ENCODE measurements at regions not wholly inside any gene's neighbourhood (a gene's known extent, or its start where the extent isn't known, plus 50 kb on each side); places are given as distances from the start of the nearest gene placed in this dataset.

GRCh38 chr5:59976342-59976741 is 82.8 kb upstream of the PDE4D start:
- Mint-ChIP-seq H3K4me1 (no peaks in the 10 kb centered on the region), H3K27me3 (ENCODE audit: low read depth, poor library complexity) (peaks cover 5% of the 10 kb centered on the region)

GRCh38 chr5:59972043-59972442 is 78.5 kb upstream of the PDE4D start:
- Mint-ChIP-seq H3K4me3 (no peak overlapping the region), H3K27me3 (ENCODE audit: low read depth, poor library complexity) (no peaks in the 10 kb centered on the region), H3K36me3 (ENCODE audit: low read depth) (no peaks in the 10 kb centered on the region), H3K4me1 (no peaks in the 10 kb centered on the region), H3K9me3 (no peaks in the 10 kb centered on the region), H3K27ac (no peak overlapping the region)
- TF ChIP-seq CTCF (IDR thresholded peaks at IDR 0.05), result no peak
- no peak for DNase-seq

More at GRCh38 chr5:59976342-59976741, 82.8 kb upstream of the PDE4D start:
- no peak for DNase-seq
- no peak for TF ChIP-seq CTCF (IDR thresholded peaks at IDR 0.05)
- H3K36me3 Mint-ChIP-seq (ENCODE audit: low read depth), result no peaks in the 10 kb centered on the region
- no peak overlapping the region for H3K27ac Mint-ChIP-seq
- no peak overlapping the region for H3K4me3 Mint-ChIP-seq
- no peaks in the 10 kb centered on the region for H3K9me3 Mint-ChIP-seq

- H3K27me3 Mint-ChIP-seq (ENCODE audit: low read depth, poor library complexity), result peaks cover 3% of the 10 kb centered on the region
- no peaks in the 10 kb centered on the region for H3K4me1 Mint-ChIP-seq
- DNase-seq, result no peak
- no peaks in the 10 kb centered on the region for H3K36me3 Mint-ChIP-seq (ENCODE audit: low read depth)
- H3K4me3 Mint-ChIP-seq, result no peak overlapping the region
- H3K27ac Mint-ChIP-seq, result no peak overlapping the region
- H3K9me3 Mint-ChIP-seq, result no peaks in the 10 kb centered on the region
- no peak for TF ChIP-seq CTCF (IDR thresholded peaks at IDR 0.05)
Observed at GRCh38 chr5:59959330-59959729, 65.8 kb upstream of the PDE4D start.

GRCh38 chr5:59956130-59956783 is 62.7 kb upstream of the PDE4D start:
- peaks cover 3% of the 10 kb centered on the region for H3K27me3 Mint-ChIP-seq (ENCODE audit: low read depth, poor library complexity)
- no peaks in the 10 kb centered on the region for H3K36me3 Mint-ChIP-seq (ENCODE audit: low read depth)
- no peak overlapping the region for H3K27ac Mint-ChIP-seq
- TF ChIP-seq CTCF (IDR thresholded peaks at IDR 0.05), result no peak
- no peaks in the 10 kb centered on the region for H3K9me3 Mint-ChIP-seq
- DNase-seq, result no peak
- H3K4me3 Mint-ChIP-seq, result no peak overlapping the region
- no peaks in the 10 kb centered on the region for H3K4me1 Mint-ChIP-seq

GRCh38 chr5:59955241-59955640 is 61.7 kb upstream of the PDE4D start:
- Mint-ChIP-seq H3K9me3 (no peaks in the 10 kb centered on the region), H3K27me3 (ENCODE audit: low read depth, poor library complexity) (peaks cover 3% of the 10 kb centered on the region), H3K27ac (no peak overlapping the region), H3K4me1 (no peaks in the 10 kb centered on the region), H3K4me3 (no peak overlapping the region), H3K36me3 (ENCODE audit: low read depth) (no peaks in the 10 kb centered on the region)
- no peak for TF ChIP-seq CTCF (IDR thresholded peaks at IDR 0.05)
- no peak for DNase-seq

GRCh38 chr5:59943452-59944113 is 50.1 kb upstream of the PDE4D start:
- no peak for DNase-seq
- H3K9me3 Mint-ChIP-seq, result no peaks in the 10 kb centered on the region
- H3K4me3 Mint-ChIP-seq, result no peak overlapping the region

More at GRCh38 chr5:59943452-59944113, 50.1 kb upstream of the PDE4D start:
- Mint-ChIP-seq H3K4me1 (peaks cover 8% of the 10 kb centered on the region), H3K27ac (no peak overlapping the region), H3K36me3 (ENCODE audit: low read depth) (no peaks in the 10 kb centered on the region), H3K27me3 (ENCODE audit: low read depth, poor library complexity) (peaks cover 7% of the 10 kb centered on the region)
- no peak for TF ChIP-seq CTCF (IDR thresholded peaks at IDR 0.05)
